ENCODE measurements at regions not wholly inside any gene's neighbourhood (a gene's known extent, or its start where the extent isn't known, plus 50 kb on each side); places are given as distances from the start of the nearest gene placed in this dataset.

DNA sequence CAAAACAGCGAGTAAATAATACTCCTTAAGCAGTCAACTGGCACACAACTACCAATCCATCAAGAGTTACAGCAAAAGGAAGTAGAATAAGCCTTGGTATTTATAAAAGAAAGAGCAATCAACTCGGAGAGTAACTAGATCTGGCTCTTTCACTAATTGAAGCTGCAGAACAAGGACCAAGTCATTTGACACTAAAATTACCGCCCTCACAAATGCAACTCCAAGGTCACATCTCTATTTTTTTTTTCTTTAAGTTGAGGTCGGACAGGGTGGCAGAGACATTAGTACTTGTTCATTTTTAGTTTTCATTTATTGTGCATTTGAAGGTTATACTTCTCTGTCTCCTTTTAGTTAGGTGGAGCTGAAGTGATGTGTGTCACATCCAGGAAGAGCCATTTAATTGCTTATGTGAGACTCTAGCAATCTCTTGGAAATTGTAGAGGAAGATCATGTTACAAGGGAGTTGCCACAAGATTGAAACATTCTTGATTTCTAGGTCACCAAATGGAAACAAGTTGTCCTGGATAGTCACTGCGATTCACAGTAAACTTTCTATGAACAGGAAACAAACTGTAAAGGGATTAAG is 138.1 kb upstream of the ADAMTS5 start:
- TF ChIP-seq, protein P1, sequence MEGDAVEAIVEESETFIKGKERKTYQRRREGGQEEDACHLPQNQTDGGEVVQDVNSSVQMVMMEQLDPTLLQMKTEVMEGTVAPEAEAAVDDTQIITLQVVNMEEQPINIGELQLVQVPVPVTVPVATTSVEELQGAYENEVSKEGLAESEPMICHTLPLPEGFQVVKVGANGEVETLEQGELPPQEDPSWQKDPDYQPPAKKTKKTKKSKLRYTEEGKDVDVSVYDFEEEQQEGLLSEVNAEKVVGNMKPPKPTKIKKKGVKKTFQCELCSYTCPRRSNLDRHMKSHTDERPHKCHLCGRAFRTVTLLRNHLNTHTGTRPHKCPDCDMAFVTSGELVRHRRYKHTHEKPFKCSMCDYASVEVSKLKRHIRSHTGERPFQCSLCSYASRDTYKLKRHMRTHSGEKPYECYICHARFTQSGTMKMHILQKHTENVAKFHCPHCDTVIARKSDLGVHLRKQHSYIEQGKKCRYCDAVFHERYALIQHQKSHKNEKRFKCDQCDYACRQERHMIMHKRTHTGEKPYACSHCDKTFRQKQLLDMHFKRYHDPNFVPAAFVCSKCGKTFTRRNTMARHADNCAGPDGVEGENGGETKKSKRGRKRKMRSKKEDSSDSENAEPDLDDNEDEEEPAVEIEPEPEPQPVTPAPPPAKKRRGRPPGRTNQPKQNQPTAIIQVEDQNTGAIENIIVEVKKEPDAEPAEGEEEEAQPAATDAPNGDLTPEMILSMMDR (IDR thresholded peaks at IDR 0.05; ENCODE audit: low read length, missing control alignments), result no peak
- DNase-seq (ENCODE audit: low read depth), result peak; percentile 18
- no peak overlapping the region for H3K4me3 ChIP-seq (replicated peaks; ENCODE audit: low read depth, low read length)

GRCh38 chr21:27103768-27104167 is 136.9 kb upstream of the ADAMTS5 start:
- H3K4me3 ChIP-seq (replicated peaks; ENCODE audit: low read depth, low read length), result no peak overlapping the region
- DNase-seq (ENCODE audit: low read depth), result no peak
- TF ChIP-seq, protein P1 (IDR thresholded peaks at IDR 0.05; ENCODE audit: low read length, missing control alignments), result no peak

DNA sequence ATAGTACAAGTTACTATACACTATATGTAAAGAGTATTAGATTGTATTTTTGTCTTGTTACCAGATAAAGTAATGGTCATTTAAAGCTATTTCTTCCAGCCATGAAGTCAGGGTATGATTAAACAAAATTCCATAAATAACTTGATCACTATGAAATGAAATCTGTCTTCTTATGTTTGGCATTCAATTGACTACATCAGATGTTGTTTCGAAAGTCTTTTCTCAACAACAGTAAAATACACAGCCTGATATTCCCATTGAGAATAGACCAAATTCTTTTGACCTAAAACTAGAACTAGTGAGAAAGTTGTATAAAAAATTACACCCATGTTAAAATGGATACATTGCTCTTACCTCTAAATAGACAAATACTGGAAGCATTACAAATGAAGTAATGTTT is 134.6 kb upstream of the ADAMTS5 start:
- no peak for DNase-seq (ENCODE audit: low read depth)
- no peak overlapping the region for H3K4me3 ChIP-seq (replicated peaks; ENCODE audit: low read depth, low read length)
- TF ChIP-seq, protein P1 (IDR thresholded peaks at IDR 0.05; ENCODE audit: low read length, missing control alignments), result no peak

DNA sequence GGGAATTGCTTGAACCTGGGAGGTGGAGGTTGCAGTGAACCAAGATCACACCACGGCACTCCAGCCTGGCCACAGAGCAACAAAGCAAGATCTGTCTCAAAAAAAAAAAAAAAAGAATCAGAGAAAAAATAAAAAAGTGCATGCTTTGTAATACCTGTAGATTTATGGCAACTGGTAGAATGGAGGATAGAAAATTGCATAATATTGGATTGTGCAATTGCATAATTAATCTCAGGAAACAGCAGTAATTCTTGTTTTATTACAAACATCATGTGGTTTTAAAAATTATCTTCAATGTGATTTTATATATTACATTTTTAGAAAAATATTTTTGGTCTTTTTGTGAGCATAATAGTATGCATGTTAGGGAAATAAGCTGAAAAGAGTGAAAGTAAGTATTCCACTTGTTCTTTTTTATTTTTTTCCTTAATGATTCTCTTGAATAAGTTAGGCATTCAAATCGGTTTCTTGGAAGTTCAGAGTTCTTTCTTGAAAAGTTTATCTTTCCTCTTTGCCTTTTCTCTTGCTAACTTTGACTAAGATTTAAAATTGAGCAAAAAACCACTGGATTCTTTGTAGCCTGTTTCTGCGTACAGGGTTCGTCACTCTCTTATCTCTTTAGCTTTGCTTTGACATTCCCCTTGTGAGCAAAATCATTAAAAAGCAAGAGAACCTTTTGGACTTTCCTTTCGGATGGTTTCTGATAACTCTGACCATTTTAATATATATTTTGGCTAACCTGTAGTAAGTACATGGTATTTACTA is 127.5 kb upstream of the ADAMTS5 start:
- TF ChIP-seq, protein P1 (IDR thresholded peaks at IDR 0.05; ENCODE audit: low read length, missing control alignments), result no peak
- DNase-seq (ENCODE audit: low read depth), result peak; percentile 29
- peak overlapping the region; percentile 1 for H3K4me3 ChIP-seq (replicated peaks; ENCODE audit: low read depth, low read length)

GRCh38 chr21:27086630-27087029 is 119.7 kb upstream of the ADAMTS5 start:
- H3K4me3 ChIP-seq (replicated peaks; ENCODE audit: low read depth, low read length), result no peak overlapping the region
- no peak for DNase-seq (ENCODE audit: low read depth)
- TF ChIP-seq, protein P1 (IDR thresholded peaks at IDR 0.05; ENCODE audit: low read length, missing control alignments), result no peak

DNA sequence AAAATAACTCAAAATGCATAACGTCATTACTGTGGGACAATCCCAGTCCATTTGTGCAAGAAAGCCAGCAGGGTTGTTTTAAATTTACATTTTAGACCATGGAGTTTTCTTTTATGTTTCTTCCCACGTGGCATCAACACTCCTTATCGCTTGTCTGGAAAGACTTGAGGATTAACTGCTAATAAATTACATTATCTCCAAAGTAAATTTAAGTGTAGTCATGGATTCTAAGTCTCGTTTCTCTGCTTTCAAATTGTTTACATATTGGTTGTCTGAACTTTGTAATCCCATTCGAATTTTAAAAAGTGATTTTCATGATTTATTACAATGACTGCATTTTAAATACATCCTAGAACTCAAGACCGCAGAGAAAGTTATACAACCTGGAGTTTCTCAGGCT is 119.3 kb upstream of the ADAMTS5 start:
- TF ChIP-seq, protein P1 (IDR thresholded peaks at IDR 0.05; ENCODE audit: low read length, missing control alignments), result no peak
- no peak for DNase-seq (ENCODE audit: low read depth)
- H3K4me3 ChIP-seq (replicated peaks; ENCODE audit: low read depth, low read length), result no peak overlapping the region
